ENCODE measurements at regions not wholly inside any gene's neighbourhood (a gene's known extent, or its start where the extent isn't known, plus 50 kb on each side); places are given as distances from the start of the nearest gene placed in this dataset.

GRCh38 chr5:2271316-2271715, 388.6 kb upstream of the IRX4 start:
- TF ChIP-seq CTCF (IDR thresholded peaks at IDR 0.05) = no peak
- no peak for TF ChIP-seq EZH2phosphoT487 (IDR thresholded peaks at IDR 0.05)

Data from neural progenitor cell (in vitro differentiated cells).